ENCODE measurements at regions not wholly inside any gene's neighbourhood (a gene's known extent, or its start where the extent isn't known, plus 50 kb on each side); places are given as distances from the start of the nearest gene placed in this dataset.

DNA sequence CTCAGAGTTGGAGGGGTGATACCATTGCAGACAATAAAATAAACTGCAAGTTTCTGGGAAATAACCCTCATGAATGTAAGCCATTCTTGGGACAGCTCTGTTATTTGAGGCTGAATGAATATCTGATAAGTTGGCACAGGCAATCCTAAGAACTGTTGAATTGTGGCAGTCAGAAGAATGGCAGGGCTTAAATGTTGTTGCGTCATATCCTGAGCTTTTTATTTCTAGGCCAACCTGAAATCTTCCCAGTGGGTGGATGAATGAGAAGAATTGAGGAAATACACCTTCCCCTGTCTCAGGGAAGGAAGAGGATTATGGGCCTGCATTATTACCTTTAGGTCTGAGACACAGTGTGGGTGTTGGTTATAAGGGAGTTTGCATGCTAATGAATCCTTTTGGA lies 64.4 kb upstream of the C4orf54 start:
- no peak for DNase-seq
- TF ChIP-seq, protein P1, sequence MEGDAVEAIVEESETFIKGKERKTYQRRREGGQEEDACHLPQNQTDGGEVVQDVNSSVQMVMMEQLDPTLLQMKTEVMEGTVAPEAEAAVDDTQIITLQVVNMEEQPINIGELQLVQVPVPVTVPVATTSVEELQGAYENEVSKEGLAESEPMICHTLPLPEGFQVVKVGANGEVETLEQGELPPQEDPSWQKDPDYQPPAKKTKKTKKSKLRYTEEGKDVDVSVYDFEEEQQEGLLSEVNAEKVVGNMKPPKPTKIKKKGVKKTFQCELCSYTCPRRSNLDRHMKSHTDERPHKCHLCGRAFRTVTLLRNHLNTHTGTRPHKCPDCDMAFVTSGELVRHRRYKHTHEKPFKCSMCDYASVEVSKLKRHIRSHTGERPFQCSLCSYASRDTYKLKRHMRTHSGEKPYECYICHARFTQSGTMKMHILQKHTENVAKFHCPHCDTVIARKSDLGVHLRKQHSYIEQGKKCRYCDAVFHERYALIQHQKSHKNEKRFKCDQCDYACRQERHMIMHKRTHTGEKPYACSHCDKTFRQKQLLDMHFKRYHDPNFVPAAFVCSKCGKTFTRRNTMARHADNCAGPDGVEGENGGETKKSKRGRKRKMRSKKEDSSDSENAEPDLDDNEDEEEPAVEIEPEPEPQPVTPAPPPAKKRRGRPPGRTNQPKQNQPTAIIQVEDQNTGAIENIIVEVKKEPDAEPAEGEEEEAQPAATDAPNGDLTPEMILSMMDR (IDR thresholded peaks at IDR 0.05; ENCODE audit: unreplicated experiment) = no peak
- Mint-ChIP-seq H3K36me3 (ENCODE audit: insufficient read depth, unreplicated experiment) (no peaks in the 10 kb centered on the region), H3K9me3 (ENCODE audit: low read depth, unreplicated experiment) (no peaks in the 10 kb centered on the region), H3K4me3 (ENCODE audit: low read depth, unreplicated experiment) (no peak overlapping the region), H3K27ac (ENCODE audit: unreplicated experiment) (peak overlapping the region; percentile 6), H3K4me1 (ENCODE audit: low read depth, unreplicated experiment) (peaks cover 10% of the 10 kb centered on the region), H3K27me3 (ENCODE audit: unreplicated experiment) (no peaks in the 10 kb centered on the region)
- no TSS peak for BruUV-seq (replicated peaks)
- CTCF ChIA-PET = no interaction called here
- intact Hi-C loops (cut with micrococcal nuclease; ENCODE audit: unreplicated experiment) = loop anchor here (2.0 to 10.0 kb wide), 2 partner anchors 83 to 161 kb away; no protein-coding TSS in a partner anchor

GRCh38 chr4:99720206-99720605 lies 62.6 kb upstream of the C4orf54 start:
- no TSS peak for BruUV-seq (replicated peaks)
- H3K9me3 Mint-ChIP-seq (ENCODE audit: low read depth, unreplicated experiment) = no peaks in the 10 kb centered on the region
- DNase-seq = no peak
- intact Hi-C loops (cut with micrococcal nuclease; ENCODE audit: unreplicated experiment) = loop anchor here (10.0 kb wide), 1 partner anchor 85 kb away; no protein-coding TSS in a partner anchor
- no peaks in the 10 kb centered on the region for H3K36me3 Mint-ChIP-seq (ENCODE audit: insufficient read depth, unreplicated experiment)
- TF ChIP-seq, protein P1 (IDR thresholded peaks at IDR 0.05; ENCODE audit: unreplicated experiment) = no peak
- peaks cover 10% of the 10 kb centered on the region for H3K4me1 Mint-ChIP-seq (ENCODE audit: low read depth, unreplicated experiment)
- no peaks in the 10 kb centered on the region for H3K27me3 Mint-ChIP-seq (ENCODE audit: unreplicated experiment)
- CTCF ChIA-PET = interaction anchor here (1.5 kb wide), 1 partner anchor 157 kb away, joined by 3 read pairs; the partner anchor contains the start of gene TRMT10A
- no peak overlapping the region for H3K27ac Mint-ChIP-seq (ENCODE audit: unreplicated experiment)
- H3K4me3 Mint-ChIP-seq (ENCODE audit: low read depth, unreplicated experiment) = no peak overlapping the region

DNA sequence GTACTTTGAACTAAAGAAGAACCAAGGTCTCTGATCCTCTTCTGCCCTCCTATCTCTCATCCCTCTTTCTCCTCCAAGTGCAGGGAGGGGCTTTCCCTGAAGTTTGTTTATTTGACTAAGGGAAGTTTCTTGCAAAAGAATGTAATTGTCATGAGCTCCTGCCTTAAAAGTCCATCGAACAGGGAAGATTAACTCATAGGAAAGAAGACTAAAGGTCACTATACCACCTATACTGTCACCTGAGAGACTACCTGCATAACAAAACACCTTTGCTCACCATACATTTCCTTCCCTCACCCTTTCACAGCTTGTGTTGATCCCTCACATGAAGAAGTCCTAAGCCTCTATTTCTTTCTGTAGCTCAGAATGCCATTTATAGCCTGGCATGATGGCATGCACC lies 59.4 kb upstream of the C4orf54 start:
- DNase-seq = no peak
- intact Hi-C loops (cut with micrococcal nuclease; ENCODE audit: unreplicated experiment) = no loop called here
- no TSS peak for BruUV-seq (replicated peaks)
- Mint-ChIP-seq H3K27me3 (ENCODE audit: unreplicated experiment) (no peaks in the 10 kb centered on the region), H3K27ac (ENCODE audit: unreplicated experiment) (no peak overlapping the region), H3K4me3 (ENCODE audit: low read depth, unreplicated experiment) (no peak overlapping the region), H3K36me3 (ENCODE audit: insufficient read depth, unreplicated experiment) (no peaks in the 10 kb centered on the region), H3K4me1 (ENCODE audit: low read depth, unreplicated experiment) (peaks cover 18% of the 10 kb centered on the region), H3K9me3 (ENCODE audit: low read depth, unreplicated experiment) (no peaks in the 10 kb centered on the region)
- TF ChIP-seq, protein P1 (IDR thresholded peaks at IDR 0.05; ENCODE audit: unreplicated experiment) = no peak
- CTCF ChIA-PET = no interaction called here

DNA sequence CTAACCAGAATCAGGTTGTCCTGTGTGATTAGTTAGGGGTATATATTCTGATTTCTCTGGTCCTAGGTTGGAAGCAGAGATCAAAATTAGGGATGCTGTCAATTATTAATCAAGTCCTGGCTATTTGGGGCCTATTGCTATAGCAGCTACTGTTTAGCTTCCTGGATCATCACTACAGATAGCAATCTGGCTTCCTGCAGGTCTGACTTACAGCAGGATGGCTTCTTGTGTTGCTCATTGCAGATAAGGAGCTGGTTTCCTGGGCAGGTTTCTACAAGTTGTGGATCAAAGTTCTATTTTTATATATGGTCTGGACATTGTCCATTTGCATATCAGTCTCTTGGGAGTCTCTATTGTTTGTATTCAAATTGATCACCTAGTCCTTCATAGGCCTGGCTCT lies 57.7 kb upstream of the C4orf54 start:
- CTCF ChIA-PET = no interaction called here
- intact Hi-C loops (cut with micrococcal nuclease; ENCODE audit: unreplicated experiment) = no loop called here
- no peak for DNase-seq
- Mint-ChIP-seq H3K27ac (ENCODE audit: unreplicated experiment) (no peak overlapping the region), H3K27me3 (ENCODE audit: unreplicated experiment) (no peaks in the 10 kb centered on the region), H3K36me3 (ENCODE audit: insufficient read depth, unreplicated experiment) (no peaks in the 10 kb centered on the region), H3K4me1 (ENCODE audit: low read depth, unreplicated experiment) (peaks cover 26% of the 10 kb centered on the region), H3K9me3 (ENCODE audit: low read depth, unreplicated experiment) (no peaks in the 10 kb centered on the region), H3K4me3 (ENCODE audit: low read depth, unreplicated experiment) (no peak overlapping the region)
- BruUV-seq (replicated peaks) = no TSS peak
- TF ChIP-seq, protein P1 (IDR thresholded peaks at IDR 0.05; ENCODE audit: unreplicated experiment) = no peak
